Hypothalamus (tissue), 51 donors: ENCODE measurements at regions not wholly inside any gene's neighbourhood (a gene's known extent, or its start where the extent isn't known, plus 50 kb on each side); places are given as distances from the start of the nearest gene placed in this dataset.
"Not testable (repeated sequence)": the region's sequence is repeated elsewhere in the genome, so short reads cannot be mapped to it uniquely, and the experiment has no call there.

Experiments used
- DNase-seq, 51 donors: peaks; one replicate each; lab custom pipeline; 2025; lab: John Stamatoyannopoulos, UW

DNA sequence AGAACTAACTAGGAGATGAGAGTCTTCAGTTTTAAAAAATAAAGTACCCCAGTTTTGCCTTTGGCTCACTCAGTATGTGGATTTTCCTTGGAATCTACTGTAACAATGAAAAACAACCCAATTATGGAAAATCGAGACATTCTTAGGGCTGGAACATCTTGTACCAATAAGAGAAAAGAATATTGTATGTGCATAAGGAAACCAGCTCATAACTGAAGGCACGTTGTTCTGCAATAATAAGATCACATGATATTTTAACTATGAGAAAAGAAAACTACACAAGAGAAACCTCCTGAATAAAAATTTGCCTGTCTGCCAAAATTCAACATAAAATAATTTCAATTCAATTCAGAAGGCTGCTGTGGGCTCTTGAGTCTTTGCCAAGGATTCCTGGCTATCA, 261.8 kb upstream of the EDNRA start:
- no peak for DNase-seq

DNA sequence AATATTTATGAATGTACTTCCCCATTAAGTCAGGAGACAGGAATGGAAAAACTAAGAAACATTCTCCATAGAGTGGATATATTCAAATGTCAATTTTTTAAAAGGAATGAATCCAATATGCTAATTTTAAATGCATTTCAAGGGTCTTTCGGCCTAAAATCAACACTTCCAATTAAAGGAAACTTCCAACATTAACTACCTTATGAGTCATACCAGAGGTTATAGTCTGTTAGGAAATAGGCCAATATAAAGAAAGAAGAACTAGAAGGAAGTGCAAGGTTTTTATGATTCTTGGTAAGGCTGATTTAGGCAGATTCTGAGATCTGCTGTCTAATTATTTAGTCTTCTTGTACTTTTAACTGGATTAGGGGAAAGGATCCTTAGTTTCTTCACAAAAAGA, 260.1 kb upstream of the EDNRA start:
- DNase-seq = no peak

GRCh38 chr4:147222906-147223305, 258.0 kb upstream of the EDNRA start:
- DNase-seq = no peak

- DNase-seq = no peak
These were observed 257.3 kb upstream of the EDNRA start for GRCh38 chr4:147223576-147223975.

- no peak for DNase-seq
These were observed 244.1 kb upstream of the EDNRA start for GRCh38 chr4:147236806-147237205.

DNA sequence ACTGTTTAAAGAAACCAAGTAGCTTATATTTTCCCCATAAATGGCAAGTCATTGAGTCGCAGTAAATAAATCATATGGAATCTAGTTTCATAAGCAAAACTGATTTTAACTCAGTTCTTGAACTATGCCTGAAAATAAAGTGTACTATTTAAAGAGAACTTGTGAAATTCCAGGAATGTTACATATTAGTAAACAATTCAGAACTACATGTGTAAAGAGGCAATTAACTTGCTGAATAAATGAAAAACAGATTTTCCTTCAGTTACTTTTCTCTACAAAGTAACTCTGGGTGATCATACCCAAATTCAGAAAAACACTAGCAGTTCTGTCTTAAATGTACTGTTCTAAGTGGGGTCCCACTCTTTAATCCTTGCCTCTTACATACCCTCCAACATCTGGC, 236.1 kb upstream of the EDNRA start:
- DNase-seq = no peak

- DNase-seq = no peak
These were observed 234.8 kb upstream of the EDNRA start for GRCh38 chr4:147246096-147246495.

DNA sequence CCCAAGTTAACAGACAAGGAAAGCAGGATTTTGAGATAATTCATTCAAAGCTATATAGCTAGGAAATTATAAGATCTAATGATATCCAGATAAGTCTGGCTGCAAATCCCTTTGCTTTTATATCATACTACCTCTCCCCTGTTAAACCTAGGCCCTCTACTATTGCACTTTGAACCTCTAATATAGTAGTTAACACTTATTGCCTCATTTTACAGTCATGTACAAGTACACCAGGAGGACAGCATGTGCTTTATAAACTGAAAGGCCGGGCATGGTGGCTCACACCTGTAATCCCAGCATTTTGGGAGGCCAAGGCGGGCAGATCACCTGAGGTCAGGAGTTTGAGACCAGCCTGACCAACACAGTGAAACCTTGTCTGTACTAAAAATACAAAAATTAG, 234.4 kb upstream of the EDNRA start:
- not testable (repeated sequence) for DNase-seq

GRCh38 chr4:147247579-147247978, 233.3 kb upstream of the EDNRA start:
- DNase-seq = no peak

GRCh38 chr4:147250062-147250461, 230.8 kb upstream of the EDNRA start:
- DNase-seq = no peak

DNA sequence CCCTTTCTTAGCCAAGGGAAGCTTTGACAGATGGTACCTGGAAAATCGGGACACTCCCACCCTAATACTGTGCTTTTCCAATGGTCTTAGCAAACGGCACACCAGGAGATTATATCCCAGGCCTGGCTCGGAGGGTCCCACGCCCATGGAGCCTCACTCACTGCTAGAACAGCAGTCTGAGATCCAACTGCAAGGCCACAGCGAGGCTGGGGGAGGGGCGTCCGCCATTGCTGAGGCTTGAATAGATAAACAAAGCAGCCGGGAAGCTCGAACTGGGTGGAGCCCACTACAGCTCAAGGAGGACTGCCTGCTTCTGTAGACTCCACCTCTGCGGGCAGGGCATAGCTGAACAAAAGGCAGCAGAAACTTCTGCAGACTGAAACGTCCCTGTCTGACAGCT, 225.6 kb upstream of the EDNRA start:
- DNase-seq = not testable (repeated sequence)

DNA sequence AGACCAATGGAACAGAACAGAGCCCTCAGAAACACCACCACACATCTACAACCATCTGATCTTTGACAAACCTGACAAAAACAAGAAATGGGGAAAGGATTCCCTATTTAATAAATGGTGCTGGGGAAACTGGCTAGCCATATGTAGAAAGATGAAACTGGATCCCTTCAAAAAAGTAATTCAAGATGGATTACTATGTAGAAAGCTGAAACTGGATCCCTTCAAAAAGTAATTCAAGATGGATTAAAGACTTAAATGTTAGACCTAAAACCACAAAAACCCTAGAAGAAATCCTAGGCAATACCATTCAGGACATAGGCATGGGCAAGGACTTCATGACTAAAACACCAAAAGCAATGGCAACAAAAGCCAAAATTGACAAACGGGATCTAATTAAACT, 221.6 kb upstream of the EDNRA start:
- DNase-seq = not testable (repeated sequence)

DNA sequence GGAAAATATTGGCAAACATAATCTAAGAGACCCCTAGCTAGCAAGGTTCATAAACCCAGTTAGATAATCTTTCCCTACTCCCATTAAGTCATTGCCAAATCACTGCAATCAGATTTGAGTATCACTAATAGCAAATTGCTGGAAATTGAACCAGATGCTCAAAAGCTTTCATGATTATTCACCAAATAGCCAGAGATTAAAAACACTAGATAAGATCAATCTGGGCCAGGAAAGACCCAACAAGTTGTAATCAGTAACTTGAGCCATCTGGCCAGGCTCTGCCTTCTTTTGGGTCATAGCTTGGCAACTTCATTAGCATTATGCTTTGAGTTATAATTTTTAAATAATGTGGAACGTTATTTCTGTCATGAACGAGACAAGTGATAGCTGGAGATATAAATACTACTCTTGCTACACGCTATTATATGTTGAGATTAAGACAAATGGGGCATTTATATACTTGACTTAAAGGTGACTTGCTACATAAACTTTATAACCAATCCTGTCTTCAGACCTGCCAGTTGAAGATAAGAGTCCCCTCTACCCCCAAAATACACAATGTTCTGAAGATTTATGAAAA, 196.6 kb upstream of the EDNRA start:
- no peak for DNase-seq

DNA sequence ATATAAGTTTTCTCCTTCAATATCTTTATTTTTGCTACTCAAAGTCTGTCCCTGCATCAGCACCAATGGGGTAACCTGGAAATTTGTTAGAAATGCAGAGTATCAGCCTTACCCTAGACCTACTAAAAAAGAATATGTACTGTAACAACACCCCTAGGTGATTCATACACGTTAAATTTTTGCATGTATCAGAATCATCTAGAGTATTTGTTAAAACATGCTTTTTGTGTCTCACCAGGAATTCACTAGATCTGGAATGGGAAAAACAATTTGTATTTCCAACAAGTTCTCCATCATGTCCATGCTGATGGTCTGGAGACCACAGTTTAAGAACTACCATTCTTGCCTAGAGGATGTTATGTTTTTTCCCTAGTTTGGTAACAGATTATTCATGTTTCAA, 196.0 kb upstream of the EDNRA start:
- no peak for DNase-seq

GRCh38 chr4:147285751-147286150, 195.1 kb upstream of the EDNRA start:
- peak in 18 of 51 donors; percentile 1 to 42 (median 10) for DNase-seq

GRCh38 chr4:147286846-147287587, 193.9 kb upstream of the EDNRA start:
- no peak for DNase-seq

DNA sequence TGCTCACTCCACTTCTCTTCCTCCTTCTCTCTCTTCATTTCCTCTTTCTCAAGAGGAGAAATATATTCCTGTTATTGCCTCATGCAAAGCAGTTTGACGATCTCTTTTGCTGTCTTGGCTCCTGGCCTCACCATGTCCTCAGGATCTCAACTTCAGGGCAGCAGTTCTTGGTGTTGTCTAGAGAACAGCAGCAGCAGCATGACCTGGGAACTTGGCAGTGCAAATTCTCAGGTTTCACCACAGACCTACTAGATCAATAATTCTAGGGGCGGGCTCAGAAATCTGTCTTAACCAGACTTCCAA, 193.4 kb upstream of the EDNRA start:
- no peak for DNase-seq

DNA sequence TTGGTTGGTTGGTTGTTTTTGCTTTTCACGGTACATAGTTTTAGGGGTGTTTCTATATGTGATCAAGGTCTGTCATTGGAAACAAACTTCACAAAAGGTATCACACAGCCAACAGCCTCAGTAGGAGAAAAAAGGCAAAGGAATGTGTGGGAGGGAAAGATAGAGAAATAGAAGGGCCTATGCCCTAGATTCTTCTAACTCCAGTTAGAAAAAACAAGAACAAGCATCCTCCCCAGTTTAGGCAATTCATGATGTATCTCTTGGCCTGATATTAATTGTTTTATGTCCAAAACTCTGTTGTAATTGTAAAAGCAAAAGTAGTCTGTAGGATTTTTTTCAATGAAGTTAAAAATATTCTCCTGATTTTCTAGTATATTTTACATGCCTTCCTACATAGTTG, 192.4 kb upstream of the EDNRA start:
- DNase-seq = no peak

GRCh38 chr4:147289181-147289580, 191.7 kb upstream of the EDNRA start:
- DNase-seq = no peak

GRCh38 chr4:147292604-147293313, 188.1 kb upstream of the EDNRA start:
- DNase-seq = not testable (repeated sequence)

DNA sequence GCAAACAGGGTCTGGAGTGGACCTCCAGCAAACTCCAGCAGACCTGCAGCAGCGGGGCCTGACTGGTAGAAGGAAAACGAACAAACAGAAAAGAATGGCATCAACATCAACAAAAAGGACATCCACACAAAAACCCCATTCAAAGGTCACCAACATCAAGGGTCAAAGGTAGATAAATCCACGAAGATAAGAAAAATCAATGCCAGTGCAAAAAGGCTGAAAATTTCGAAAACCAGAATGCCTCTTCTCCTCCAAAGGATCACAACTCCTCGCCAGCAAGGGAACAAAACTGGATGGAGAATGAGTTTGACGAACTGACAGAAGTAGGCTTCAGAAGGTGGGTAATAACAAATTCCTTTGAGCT, 187.6 kb upstream of the EDNRA start:
- DNase-seq = not testable (repeated sequence)

- no peak for DNase-seq
These were observed 181.7 kb upstream of the EDNRA start for GRCh38 chr4:147299205-147299604.
